ENCODE measurements at regions not wholly inside any gene's neighbourhood (a gene's known extent, or its start where the extent isn't known, plus 50 kb on each side); places are given as distances from the start of the nearest gene placed in this dataset.

DNA sequence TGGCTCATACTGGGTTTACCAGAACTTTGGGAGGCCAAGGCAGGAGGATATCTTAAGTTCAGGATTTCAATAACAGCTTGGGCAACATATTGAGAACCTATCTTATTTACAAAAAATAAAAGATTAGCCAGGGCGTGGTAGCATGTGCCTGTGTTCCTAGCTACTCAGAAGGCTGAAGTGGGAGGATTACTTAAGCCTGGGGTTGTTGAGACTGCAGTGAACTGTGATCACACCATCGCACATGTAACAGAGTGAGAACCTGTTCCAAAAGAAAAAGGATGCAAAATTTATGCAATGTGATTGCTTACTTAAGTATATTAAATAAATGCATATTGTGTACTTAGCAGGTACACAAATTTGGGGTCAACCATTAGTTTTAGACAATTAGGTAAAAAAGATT, 768.9 kb upstream of the CDH7 start:
- DNase-seq, result no peak

- DNase-seq, result no peak
Measured at GRCh38 chr18:64979791-64980190, 771.0 kb upstream of the CDH7 start.

DNA sequence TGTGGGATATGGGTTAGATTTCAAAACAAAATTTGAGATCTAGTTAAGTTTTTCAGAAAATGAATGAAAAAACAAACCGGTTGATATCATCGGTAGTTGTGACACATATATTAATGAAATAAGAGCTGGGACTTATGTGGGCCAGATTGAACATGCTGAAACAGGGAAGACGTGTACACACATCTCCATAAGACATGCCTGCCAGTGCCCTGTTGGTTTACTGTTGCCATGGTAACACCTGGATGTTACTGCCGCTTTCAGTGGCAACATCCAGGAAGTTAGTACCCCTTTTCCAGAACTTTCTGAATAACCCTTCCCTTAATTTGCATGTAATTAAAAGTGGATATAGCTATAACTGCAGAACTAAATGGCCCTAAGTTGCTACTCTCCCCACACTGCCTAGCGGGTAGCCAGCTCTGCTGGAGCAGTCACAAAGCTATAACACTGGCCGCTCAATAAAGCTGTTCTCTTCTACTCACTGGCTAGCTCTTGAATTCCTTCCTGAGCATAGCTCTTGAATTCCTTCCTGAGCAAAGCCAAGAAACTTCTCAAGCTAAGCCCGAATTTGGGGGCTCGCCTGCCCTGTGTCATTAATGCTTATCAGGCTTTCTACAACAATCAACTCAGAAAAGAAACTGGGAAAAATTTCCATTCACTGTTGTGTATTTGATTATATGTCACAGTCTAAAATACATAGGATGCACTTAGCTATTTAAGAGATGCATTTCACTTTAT, 776.3 kb upstream of the CDH7 start:
- no peak for DNase-seq

GRCh38 chr18:64972545-64972944, 778.3 kb upstream of the CDH7 start:
- no peak for DNase-seq

DNA sequence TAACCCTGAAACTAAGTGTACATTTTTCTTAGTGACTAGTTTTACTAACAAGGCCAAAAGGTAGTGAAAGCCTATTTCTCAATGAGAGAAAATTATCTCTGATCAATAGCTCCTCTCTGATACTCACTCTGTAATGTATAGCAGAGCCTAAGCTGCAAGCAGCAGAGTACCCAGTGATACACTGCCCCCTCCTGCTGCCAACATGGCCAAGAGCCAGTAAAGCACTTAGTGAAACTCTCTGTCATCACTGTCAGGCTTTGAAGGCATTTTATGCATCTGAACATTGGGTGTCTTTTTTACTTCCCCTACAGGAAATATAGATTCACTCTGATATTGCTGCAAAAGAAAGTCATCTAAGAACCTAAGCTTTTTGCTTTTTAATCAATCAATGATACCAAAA, 784.1 kb upstream of the CDH7 start:
- peak; percentile 37 for DNase-seq

DNA sequence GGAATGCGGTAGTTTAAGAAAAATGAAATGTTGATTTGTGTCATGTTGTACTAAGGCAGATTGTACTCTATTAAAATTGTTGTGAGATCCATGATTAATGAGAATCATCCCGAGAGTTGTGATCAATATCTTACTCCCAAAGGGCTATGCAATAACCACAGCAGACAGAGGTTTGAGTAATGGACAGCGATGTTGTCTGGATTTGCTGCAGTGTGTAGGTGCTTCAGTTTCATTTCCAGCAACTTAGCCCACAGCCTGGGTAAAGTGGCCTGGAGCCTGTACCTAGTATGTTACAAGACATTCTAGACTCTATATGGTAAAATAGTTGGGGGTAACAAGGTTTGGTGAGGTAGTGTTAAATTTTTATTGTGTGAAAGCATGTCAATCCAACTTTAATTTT, 794.3 kb upstream of the CDH7 start:
- DNase-seq, result no peak

DNA sequence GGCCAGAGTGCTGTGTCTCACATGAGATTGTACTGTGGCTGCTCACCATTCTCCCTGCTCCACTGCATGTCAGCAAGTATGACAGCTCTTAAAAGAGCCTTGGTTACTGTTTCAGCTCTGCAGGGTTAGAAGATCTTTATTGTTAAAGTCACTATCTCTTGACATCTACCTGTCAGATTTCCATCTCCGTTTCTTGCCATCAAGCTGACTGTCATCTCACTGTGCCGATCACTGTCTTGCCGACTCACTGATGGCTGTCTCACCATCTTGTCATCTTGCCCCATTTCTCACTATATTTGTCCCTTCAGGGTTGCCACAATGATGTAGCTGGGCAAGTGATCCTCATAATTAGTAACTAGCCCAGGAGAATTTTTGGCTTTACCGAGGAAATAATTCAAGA, 800.9 kb upstream of the CDH7 start:
- DNase-seq, result no peak

GRCh38 chr18:64936671-64937070, 787.8 kb upstream of the LINC00305 start:
- DNase-seq, result no peak

- no peak for DNase-seq
Measured at GRCh38 chr18:64929036-64929435, 780.1 kb upstream of the LINC00305 start.

GRCh38 chr18:64919971-64920570, 771.2 kb upstream of the LINC00305 start:
- no peak for DNase-seq

- DNase-seq, result no peak
Measured at GRCh38 chr18:64918851-64919250, 770.0 kb upstream of the LINC00305 start.

DNA sequence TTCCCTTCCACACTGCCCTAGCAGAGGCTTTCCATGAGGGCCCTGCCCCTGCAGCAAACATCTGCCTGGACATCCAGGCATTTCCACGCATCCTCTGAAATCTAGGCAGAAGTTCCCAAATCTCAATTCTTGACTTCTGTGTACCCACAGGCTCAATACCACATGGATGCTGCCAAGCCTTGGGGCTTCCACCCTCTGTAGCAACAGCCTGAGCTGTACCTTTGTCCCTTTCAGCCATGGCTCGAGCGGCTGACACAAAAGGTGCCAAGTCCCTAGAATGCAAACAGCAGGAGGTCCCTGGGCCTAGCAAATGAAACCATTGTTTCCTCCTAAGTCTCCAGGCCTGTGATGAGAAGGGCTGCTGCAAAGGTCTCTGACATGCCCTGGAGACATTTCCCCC, 744.5 kb upstream of the LINC00305 start:
- DNase-seq, result no peak

GRCh38 chr18:64888956-64889355, 740.1 kb upstream of the LINC00305 start:
- DNase-seq, result no peak

DNA sequence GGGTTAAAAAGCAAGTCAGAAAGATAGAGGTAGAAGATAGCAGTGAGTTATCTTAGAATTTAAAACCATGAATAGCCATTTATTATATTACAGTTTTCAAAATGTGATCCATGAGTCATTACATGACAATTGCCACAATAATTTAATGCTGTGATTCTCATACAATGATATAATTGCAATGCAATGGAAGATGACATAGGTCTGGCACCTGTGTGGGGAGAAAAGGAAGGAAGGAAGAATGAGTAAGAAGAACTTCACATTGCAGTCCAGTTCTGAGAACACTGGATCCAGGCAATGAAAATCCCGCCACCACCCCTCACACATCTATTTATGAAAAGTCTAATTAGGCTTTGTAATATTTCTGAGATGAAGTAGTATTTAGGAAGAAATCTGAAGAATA, 738.1 kb upstream of the LINC00305 start:
- DNase-seq, result no peak

DNA sequence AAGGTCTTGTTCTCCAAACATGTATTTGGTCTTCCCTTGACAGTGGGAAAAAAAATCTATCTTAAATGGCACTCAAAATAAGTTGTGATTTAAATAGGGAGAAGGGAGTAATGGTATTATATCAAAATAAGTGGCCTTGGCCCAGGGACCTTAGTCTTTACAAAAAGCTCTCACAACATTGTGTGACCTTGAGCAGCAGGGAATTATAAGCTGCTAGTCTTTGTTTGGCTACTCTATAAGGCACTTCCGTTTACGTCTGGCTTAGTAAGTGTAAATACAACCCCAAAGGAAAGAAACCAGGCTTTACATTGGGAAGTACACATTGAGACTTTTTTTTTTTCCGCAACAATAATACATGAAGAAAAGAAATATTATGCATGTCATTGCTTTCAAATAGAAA, 734.0 kb upstream of the LINC00305 start:
- DNase-seq, result peak; percentile 8

DNA sequence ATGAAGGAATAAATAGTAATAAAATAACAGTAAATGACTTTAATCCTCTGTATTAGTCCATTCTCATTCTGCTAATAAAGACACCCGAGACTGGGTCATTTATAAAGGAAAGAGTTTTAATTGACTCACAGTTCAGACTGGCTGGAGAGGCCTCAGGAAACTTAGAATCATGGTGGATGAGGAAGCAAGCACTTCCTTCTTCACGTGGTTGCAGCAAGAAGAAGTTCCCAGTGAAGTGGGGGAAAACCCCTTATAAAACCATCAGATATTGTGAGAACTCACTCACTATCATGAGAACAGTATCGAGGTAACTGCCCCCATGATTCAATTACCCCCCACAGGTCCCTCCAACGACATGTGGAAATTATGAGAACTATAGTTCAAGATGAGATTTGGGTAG, 727.9 kb upstream of the LINC00305 start:
- no peak for DNase-seq

DNA sequence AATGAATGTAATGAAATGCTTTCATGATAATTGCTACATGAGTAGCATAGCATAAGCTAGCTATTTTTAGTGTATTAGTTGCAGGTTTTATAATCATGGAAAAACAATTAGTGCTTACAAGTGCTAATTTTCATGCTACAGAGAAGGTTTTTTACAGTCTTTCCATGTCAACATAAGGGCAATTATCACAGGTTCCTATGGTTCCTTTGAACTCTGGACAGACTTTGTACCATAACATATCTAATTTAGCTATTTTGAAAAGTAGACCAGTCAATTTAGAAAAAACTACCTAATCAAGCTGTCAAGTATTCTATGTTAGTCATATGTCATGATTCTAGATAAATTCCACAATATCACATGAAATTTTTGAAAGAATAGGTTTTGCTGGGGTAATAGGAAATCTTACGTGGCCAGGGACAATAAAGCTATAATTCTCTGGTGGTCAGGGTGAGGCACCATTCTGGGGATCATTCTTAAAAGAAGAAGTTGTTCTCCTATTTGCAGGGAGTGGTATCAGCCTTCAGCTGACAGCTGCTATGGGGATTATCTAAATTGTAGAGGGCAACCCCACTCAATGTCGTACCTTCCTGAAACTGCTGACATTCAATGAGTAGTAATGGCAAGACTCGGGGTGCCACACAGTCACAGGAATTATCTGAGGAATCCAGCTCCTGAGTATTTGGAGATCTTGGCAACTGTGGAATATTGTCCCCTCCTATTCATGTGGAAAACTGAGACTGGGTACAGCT, 724.0 kb upstream of the LINC00305 start:
- no peak for DNase-seq

- no peak for DNase-seq
Measured at GRCh38 chr18:64854112-64854511, 705.2 kb upstream of the LINC00305 start.

DNA sequence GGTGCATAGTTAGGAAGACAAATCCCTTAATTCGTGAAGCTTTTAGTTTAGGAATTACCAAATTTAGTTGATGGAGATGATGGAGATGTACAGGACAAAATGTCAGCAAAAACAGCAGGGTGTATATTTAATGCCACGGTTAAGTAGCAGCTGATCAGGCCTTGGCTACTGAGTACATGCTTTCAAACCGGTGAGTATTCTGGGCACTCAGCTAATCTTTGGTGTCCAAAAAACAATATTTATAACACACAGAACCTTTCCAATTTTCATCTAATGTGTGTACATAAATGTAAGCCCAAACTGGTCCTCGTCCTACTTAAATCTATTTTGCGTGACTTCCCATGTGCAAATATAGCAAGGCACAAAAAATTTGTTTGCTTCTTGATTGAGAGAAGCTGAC, 703.4 kb upstream of the LINC00305 start:
- DNase-seq, result no peak

- DNase-seq, result no peak
Measured at GRCh38 chr18:64851726-64852125, 702.8 kb upstream of the LINC00305 start.

- no peak for DNase-seq
Measured at GRCh38 chr18:64850791-64851190, 701.9 kb upstream of the LINC00305 start.

GRCh38 chr18:64840911-64841701, 692.2 kb upstream of the LINC00305 start:
- no peak for DNase-seq

DNA sequence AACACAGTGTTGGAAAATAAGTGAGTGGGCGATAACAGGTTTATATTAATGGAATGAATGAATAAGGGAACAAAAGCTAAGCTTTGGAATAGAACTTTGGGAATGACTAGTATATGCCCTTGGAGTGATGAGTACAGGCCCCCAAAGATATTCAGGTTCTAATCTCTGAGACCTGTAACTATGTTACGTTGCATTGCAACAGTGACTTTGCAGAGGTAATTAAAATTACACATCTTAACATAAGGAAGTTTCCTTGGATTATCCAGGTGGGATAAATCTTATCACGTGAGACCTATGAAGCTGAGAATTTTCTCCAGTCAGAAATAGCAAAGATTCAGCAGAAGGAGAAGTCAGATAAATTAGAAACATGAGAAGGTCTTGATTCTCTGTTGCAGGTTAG, 661.5 kb upstream of the LINC00305 start:
- no peak for DNase-seq
